Omental fat pad (tissue), 3 donors: ENCODE measurements at regions not wholly inside any gene's neighbourhood (a gene's known extent, or its start where the extent isn't known, plus 50 kb on each side); places are given as distances from the start of the nearest gene placed in this dataset.

Experiments
- ATAC-seq: fragments of 150-250 bp; one replicate; pipeline ENCODE4 v1.9.1; 2016; ENCODE audit warnings: mild to moderate bottlenecking, moderate library complexity; ENCODE audit not compliant: low FRiP score
- DNase-seq: peaks from one replicate; pipeline ENCODE4 v3.0.0-alpha.2; 2019; ENCODE audit warnings: low spot score
- TF ChIP-seq, protein P1 (sequence below), 3 donors: fragments of 450-650 bp; IDR thresholded peaks; one replicate each; pipeline ENCODE4 v1.5.1; 2016 to 2017; ENCODE audit warnings: antibody characterized with exemption in 3 of 3, mild to moderate bottlenecking in 3 of 3, moderate library complexity in 2 of 3

GRCh38 chr6:128739112-128739511, 143.8 kb upstream of the LAMA2 start:
- DNase-seq (no peak), ATAC-seq (no peak)
- TF ChIP-seq, protein P1, sequence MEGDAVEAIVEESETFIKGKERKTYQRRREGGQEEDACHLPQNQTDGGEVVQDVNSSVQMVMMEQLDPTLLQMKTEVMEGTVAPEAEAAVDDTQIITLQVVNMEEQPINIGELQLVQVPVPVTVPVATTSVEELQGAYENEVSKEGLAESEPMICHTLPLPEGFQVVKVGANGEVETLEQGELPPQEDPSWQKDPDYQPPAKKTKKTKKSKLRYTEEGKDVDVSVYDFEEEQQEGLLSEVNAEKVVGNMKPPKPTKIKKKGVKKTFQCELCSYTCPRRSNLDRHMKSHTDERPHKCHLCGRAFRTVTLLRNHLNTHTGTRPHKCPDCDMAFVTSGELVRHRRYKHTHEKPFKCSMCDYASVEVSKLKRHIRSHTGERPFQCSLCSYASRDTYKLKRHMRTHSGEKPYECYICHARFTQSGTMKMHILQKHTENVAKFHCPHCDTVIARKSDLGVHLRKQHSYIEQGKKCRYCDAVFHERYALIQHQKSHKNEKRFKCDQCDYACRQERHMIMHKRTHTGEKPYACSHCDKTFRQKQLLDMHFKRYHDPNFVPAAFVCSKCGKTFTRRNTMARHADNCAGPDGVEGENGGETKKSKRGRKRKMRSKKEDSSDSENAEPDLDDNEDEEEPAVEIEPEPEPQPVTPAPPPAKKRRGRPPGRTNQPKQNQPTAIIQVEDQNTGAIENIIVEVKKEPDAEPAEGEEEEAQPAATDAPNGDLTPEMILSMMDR (IDR thresholded peaks at IDR 0.05): no peak

DNA sequence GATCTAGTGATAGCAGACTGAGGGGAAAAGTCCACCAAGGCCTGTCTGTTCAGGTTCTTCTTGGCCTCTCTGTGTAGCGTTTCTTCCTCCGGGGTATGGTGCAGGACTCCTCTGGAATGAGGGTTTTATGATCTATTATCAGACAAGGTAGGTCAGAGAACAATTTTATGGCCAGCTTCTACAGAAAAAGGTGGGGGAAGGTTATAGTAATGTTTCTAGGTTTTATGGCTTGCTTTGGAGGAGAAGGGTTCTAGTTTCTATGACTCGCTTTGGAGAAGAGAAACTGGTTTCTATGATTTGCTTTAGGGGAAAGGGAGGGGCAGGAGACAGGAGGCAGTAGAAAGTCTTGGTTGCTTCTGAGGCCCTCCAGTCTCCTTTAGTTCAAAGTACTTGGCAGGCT, 144.8 kb upstream of the LAMA2 start:
- TF ChIP-seq, protein P1 (IDR thresholded peaks at IDR 0.05): no peak
- ATAC-seq (no peak), DNase-seq (no peak)

- DNase-seq (no peak), ATAC-seq (no peak)
- TF ChIP-seq, protein P1 (IDR thresholded peaks at IDR 0.05): no peak
Measured at GRCh38 chr6:128736780-128737179, 146.2 kb upstream of the LAMA2 start.

- no peak for DNase-seq
- ATAC-seq: no peak
- TF ChIP-seq, protein P1 (IDR thresholded peaks at IDR 0.05): no peak
Measured at GRCh38 chr6:128731249-128732165, 151.4 kb upstream of the LAMA2 start.

DNA sequence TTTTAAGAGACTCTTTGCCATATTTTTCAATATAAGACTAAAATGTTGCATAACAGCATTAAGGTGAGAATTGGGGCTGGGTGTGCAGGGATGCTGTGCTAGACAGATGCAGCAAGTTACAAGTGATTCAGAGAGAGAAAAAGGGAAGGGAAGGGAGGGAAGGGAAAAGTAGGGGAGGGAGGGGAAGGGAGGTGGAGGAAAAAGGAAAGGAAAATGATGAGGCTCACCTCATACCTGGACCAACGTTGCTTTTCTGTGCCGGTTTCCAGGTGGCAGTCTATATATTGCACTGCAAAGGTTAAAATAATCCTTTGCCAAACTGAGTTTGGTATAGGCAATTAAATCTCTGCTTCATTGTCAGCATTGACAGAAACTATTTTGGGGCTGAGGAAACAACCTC, 155.4 kb upstream of the LAMA2 start:
- ATAC-seq (no peak), DNase-seq (no peak)
- TF ChIP-seq, protein P1 (IDR thresholded peaks at IDR 0.05): no peak

DNA sequence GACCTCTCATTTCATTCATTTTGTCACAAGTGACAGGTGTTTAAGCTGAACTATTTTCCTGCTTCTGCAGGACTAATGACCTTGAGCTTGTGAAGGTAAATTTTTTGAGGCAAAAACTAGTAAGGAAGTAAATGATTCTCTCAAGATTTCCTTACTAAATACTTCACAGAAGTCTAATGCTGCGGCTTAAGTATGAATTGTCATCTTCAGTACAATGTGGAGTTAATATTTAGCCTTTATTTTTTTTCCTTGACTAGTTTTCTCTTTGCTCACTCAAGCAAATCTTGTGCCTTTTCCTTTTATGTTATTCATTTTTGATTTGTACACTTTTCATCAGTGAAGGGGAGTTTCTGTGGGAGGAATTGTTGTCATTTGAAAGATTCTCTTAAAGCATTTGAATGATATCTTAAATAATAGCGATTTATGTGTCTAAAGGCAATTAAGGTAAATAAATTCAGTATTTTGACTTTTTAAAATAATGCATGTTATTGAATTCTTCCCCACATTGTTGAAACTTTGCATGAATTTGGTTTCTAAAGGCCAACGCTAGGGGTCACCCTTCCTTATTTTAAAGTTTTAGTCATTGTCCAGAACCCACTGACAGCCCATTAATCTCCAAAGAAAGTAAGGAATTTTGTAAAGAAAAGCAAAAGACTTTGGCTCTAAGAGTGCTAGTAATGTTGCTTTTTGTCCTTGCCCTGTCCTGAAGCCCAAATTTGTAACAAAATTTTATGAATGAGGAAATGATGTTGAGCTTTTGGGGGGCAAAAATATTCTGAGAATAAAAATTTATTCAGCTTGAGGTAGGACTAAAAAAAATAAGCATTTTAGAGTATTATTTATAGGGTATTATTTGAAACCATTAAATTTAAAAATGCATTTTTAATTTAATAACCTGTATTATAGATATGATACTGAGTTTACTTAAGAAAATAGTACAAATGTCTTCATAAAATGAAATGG, 157.4 kb upstream of the LAMA2 start:
- ATAC-seq: no peak
- no peak for DNase-seq
- TF ChIP-seq, protein P1 (IDR thresholded peaks at IDR 0.05): no peak
